HG02642 (cell line): ENCODE measurements at regions not wholly inside any gene's neighbourhood (a gene's known extent, or its start where the extent isn't known, plus 50 kb on each side); places are given as distances from the start of the nearest gene placed in this dataset.
A peak's percentile ranks its signal among the peaks of the same experiment; 100 is the strongest.

ENCODE experiments used
- ATAC-seq: cut with Tn5 transposase; IDR thresholded peaks from one replicate; pipeline ENCODE4 v1.9.1; 2021; ENCODE audit warnings: mild to moderate bottlenecking; ENCODE audit not compliant: unreplicated experiment, poor library complexity

- ATAC-seq: no peak
Measured at GRCh38 chr6:126419901-126420300, 80.0 kb downstream of the CENPW start.

DNA sequence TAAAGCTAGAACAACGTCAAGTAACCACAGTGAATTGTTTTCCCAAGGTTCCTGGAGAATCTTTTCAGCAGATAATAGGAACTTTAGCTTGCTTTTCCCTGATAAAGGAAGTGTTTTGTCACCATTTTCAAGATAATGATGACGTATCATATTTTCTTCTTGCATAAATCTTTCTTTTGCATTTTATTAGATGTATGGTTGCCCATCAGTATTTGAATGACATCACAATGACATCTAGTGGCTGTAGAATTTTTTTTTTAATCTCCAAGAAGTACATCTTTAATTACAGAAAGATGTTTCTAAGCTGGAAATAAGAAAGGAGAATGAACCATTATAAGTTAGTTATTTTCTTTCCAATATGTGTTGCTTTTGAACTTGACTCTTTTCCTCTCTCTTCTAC, 83.0 kb downstream of the CENPW start:
- ATAC-seq: no peak

GRCh38 chr6:126427713-126428112, 87.8 kb downstream of the CENPW start:
- no peak for ATAC-seq

DNA sequence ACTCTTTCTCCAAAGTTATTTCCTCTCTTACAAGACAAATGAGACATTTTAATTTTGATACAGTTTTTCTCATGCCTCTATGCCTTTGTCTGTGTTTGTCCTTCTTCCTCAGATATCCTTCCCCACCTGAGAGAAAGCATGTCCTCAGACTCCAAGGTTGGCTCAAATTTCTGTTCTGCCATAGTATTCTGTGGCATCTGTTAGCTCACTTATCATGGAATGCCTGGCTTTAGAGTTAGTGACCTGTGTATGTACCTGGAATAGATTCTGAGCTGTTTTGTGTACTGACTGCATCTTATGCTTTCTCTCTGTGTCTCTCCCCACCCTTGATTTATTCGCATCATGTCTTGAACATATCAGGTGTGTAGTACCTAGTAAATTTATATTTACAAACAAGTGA, 90.0 kb downstream of the CENPW start:
- no peak for ATAC-seq

DNA sequence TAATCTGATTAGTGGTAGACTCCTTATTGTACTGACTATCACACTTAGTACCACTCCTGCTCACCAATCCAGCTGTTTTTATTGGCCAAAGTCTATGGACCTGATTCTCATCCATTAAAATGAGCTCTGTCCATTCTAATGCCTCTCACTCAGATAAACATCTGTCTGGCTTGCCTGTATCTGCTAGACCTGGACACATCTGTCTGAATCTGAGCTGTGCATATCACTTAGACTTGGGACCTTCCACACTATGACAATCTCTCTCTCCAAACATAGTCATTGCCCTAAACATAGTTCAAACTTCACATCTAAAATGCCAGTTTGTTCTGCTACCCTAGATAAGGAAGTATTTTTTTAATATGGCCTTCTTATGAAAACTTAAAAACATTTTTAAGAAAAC, 92.6 kb downstream of the CENPW start:
- ATAC-seq: no peak

- no peak for ATAC-seq
Measured at GRCh38 chr6:126433927-126434326, 94.0 kb downstream of the CENPW start.

- ATAC-seq: no peak
Measured at GRCh38 chr6:126437205-126437604, 97.3 kb downstream of the CENPW start.

- ATAC-seq: no peak
Measured at GRCh38 chr6:126439040-126439439, 99.1 kb downstream of the CENPW start.

GRCh38 chr6:126440923-126441322, 101.0 kb downstream of the CENPW start:
- ATAC-seq: no peak

GRCh38 chr6:126444659-126445273, 104.9 kb downstream of the CENPW start:
- ATAC-seq: no peak

DNA sequence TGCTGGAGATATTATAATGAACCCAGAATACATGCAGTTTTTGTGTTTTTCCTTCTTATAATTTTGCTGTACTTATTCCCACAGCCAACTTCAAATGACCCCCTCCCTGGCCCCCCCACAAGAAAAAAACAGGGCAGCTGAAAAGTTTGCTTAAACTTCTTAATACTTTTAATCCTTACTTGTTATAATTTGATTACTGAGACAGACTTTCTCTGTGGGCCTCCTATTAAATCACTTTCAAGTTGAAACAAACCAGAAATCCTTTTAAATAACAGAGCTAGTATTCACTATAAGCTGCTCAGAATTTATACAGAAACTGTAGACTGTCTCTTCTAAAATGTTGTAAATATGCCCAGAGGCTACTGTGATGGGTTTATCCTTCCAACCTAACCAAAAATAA, 106.3 kb downstream of the CENPW start:
- no peak for ATAC-seq

GRCh38 chr6:126447367-126447766, 107.5 kb downstream of the CENPW start:
- ATAC-seq: no peak

- no peak for ATAC-seq
Measured at GRCh38 chr6:126461045-126461444, 121.1 kb downstream of the CENPW start.

DNA sequence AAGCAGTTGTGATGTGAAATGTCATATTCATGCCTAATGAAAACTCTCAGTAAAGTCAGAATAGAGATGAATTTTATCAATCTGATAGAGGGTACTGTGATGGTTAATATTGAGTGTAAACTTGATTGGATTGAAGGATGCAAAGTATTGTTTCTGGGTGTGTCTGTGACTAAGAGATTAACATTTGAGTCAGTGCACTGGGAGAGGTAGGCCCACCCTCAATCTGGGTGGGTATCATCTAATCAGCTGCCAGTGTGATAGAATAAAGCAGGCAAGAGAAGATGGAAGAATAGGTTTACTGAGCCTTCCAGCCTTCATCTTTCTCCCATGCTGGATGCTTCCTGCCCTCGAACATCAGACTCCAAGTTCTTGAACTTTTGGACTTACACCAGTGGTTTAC, 124.3 kb downstream of the CENPW start:
- no peak for ATAC-seq

DNA sequence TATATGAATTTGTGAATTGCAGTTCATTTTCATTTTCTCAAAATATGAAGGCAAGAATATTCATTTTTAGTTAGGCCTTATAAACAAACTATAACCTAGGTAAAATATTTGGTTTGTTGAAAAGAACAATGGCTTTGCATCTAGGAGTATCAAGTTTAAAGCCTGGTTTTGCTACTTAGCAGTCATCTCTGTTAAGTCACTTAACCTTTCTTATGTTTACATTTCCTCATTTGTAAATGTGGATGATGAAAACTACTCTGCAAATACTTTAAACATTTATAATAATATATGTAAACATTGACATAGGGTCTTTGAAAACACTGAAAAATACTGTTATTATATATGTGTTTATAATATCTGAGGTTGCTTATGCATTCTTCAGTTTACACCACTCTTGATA, 135.5 kb downstream of the CENPW start:
- no peak for ATAC-seq

DNA sequence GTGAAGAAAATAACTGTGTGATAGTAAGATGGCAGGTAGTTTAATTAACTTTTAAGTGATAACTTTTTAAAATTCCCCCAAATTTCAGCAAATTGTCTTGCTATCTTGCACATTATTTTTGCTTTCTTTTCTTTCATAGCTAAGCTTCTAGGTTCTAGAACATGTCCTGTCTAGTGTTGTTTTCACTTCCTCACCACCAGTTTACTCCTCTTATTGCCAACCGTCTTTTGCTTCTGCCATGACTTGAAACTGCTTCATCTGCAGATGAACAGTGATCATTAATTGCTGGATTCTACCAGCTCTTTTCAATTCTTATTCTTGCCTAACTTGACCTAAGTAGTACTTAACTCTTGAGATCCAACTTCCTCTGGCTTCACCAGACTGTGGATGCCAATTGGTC, 137.8 kb downstream of the CENPW start:
- peak; percentile 61 for ATAC-seq

GRCh38 chr6:126480268-126480667, 140.4 kb downstream of the CENPW start:
- ATAC-seq: no peak

DNA sequence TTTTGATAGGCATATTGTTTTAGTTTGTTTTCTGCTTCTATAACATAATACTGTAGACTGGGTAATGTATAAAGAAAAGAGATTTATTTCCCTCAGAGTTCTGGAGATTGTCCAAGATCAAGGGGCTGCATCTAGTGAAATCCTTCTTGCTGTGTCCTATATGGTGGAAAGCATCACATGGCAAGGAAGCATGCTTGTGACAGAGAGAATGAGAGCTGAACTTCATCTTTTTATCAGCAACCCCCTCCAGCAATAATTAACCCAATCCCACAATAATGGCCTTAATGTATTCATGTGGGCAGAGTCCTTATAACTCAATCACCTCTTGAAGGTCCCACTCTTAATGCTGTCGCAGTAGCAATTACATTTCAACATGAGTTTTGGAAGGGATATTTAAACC, 141.4 kb downstream of the CENPW start:
- no peak for ATAC-seq

- ATAC-seq: no peak
Measured at GRCh38 chr6:126504792-126505191, 164.9 kb downstream of the CENPW start.

- no peak for ATAC-seq
Measured at GRCh38 chr6:126513198-126513597, 173.3 kb downstream of the CENPW start.

- no peak for ATAC-seq
Measured at GRCh38 chr6:126516411-126516810, 176.5 kb downstream of the CENPW start.

DNA sequence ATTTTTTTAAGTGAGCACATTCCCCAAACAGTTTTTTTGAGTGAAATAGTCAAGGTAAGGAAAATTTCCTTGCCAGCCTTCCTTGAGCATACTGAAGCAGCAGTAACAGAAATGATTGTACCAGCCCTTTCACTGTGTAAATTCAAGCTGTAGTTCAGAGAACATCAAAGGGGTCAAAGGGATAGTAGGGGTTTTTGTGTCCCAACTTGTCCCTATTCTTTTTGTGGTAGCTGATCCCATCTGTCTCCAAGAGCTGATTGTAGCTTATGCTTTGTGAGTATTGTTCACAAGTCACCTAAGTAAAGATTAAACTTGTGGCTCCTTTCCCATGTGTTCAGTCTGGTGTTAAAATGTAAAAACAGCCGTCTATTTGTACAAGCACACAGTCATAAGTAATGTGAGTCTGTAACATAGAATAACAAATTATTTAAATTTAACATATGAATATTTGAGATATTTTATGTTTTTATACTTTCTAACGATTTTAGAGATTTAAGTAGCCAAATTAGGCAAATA, 185.0 kb downstream of the CENPW start:
- no peak for ATAC-seq

DNA sequence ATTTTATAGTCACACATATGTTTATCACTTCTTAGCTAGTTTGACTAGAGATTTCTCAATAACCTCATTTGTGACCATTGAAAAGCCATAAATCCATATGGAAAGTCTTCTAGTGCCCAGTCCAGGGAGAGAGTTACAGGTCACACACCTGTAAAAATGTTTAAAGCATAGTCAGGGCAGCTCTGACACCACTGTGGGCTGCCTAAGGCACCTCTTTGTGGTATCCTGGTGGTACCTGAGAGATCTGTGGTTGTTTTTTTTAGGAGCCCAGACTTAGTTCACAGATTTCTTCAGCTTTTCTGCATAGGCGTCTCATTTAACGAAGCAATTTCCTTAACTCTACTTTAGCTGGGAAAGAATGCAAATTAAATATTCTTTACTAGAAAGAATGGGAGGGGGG, 186.6 kb downstream of the CENPW start:
- ATAC-seq: no peak
